HEK293 (cell line): ENCODE measurements at regions not wholly inside any gene's neighbourhood (a gene's known extent, or its start where the extent isn't known, plus 50 kb on each side); places are given as distances from the start of the nearest gene placed in this dataset.

Experiments used
- CTCF ChIP-seq: fragments of 450-650 bp; formaldehyde crosslinking; IDR thresholded peaks from 2 replicates; pipeline ENCODE4 v1.5.1; 2016; ENCODE audit warnings: missing biosample characterization, missing genetic modification characterization
- KLF1 ChIP-seq: fragments of 450-650 bp; formaldehyde crosslinking; IDR thresholded peaks from 2 replicates; pipeline ENCODE4 v1.5.1; 2016; ENCODE audit warnings: missing biosample characterization, missing genetic modification characterization
- KLF9 ChIP-seq: fragments of 450-650 bp; formaldehyde crosslinking; IDR thresholded peaks from 2 replicates; pipeline ENCODE4 v1.5.1; 2016; ENCODE audit warnings: missing biosample characterization, missing genetic modification characterization, low read depth
- REST ChIP-seq: fragments of 450-650 bp; formaldehyde crosslinking; IDR thresholded peaks from 2 replicates; pipeline ENCODE4 v1.5.1; 2016; ENCODE audit warnings: missing biosample characterization, missing genetic modification characterization
- YY1 ChIP-seq: fragments of 450-650 bp; formaldehyde crosslinking; IDR thresholded peaks from 2 replicates; pipeline ENCODE4 v1.5.1; 2018; ENCODE audit warnings: missing biosample characterization, missing genetic modification characterization
- ZSCAN16 ChIP-seq: fragments of 450-650 bp; formaldehyde crosslinking; IDR thresholded peaks from 2 replicates; pipeline ENCODE4 v1.5.1; 2016; ENCODE audit warnings: missing biosample characterization, missing genetic modification characterization

GRCh38 chr5:125333416-125333815 is 587.0 kb upstream of the ZNF608 start:
- TF ChIP-seq CTCF, result no peak
- no peak for TF ChIP-seq ZSCAN16 (tag by site-specific recombination)
- TF ChIP-seq REST, result no peak
- TF ChIP-seq YY1 (tag by site-specific recombination), result no peak
- no peak for TF ChIP-seq KLF1
- TF ChIP-seq KLF9 (tag by site-specific recombination), result no peak
